KBM-7 (cell line): ENCODE measurements at regions not wholly inside any gene's neighbourhood (a gene's known extent, or its start where the extent isn't known, plus 50 kb on each side); places are given as distances from the start of the nearest gene placed in this dataset.

Experiments used
- DNase-seq: peaks from one replicate; pipeline ENCODE4 v3.0.0-alpha.2; 2015
- in situ Hi-C: fragments of 300-500 bp; cut with MboI; formaldehyde crosslinking; loops from 2 replicates; pipeline ENCODE4 v1.14.3; 2020; ENCODE audit warnings: low sequenced_read_pairs, low pct_unique_long_range_greater_than_20kb, mixed read lengths

DNA sequence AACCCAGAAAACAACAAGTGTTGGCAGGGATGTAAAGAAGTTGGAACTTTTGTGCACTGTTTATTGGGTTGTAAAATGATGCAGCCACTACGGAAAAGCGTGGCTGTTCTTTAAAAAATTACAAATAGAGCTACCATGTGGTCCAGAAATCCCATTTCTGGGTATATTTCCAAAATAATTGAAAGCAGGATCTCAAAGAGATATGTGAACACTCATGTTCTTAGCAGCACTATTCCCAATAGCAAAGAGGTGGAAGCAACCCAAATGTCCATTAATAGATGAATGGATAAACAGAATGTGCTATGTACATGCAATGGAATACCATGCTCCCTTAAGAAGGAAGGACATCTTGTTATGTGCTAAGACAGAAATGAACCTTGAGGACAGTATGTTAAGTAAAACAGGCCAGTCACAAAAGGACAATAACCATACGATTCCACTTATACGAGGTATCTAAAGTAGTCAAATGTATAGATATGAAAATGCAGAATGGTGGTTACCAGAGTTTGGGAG lies 249.5 kb downstream of the PHLDA1 start:
- in situ Hi-C loops: no loop called here
- DNase-seq: no peak

DNA sequence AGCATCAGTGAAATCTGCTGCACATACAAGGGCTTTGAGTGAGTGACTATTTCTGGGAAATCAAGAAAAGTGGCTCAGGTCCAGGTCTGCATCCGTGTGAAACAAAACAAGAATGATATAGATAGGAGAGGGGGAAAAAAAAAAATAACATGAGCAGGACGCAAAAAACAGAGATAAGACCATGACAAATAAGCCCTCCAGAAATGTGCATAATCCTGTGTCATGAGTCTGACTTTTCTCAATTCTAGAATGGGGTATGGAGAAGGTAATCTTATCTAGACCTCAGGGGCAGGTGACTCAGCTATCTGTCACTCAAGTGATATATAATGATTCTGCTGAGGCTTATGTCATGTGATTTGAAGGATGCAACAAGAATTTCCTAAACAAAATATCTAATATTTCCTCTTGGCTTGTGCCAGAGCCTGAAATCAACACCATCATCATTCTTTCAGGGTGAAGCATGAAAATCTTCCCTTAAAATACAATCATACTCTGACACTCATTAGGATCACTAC lies 250.0 kb downstream of the PHLDA1 start:
- in situ Hi-C loops: no loop called here

DNA sequence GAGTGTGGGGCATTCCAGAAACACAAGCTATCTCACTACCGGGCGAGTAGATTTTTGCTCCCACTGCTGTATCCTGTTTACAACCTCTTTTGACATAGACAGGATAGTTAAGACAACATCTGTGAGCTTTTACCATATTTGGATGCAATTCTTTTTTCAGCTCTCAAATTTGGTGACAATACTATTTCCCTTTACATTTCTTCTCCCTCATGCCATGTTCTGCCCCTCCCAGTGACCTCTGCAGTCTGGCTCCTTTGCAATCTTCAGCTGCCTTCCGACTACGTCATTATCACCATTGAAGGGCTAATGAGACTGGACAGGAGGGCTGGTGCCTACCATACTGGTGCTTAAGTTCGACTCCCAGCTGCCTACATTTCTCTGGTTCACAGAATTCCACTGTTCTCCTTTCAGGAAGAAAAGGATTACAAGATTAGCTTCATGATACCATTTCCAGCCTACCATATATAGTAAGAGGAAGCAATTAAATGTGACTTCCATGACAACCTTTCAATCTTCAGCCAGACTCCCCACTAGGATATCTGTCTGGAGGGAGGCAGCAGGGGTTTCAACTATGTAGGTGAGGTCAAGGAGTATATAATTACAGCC lies 251.6 kb downstream of the PHLDA1 start:
- DNase-seq: peak; percentile 27
- in situ Hi-C loops: no loop called here

More for the DNA sequence above, 250.0 kb downstream of the PHLDA1 start:
- no peak for DNase-seq

DNA sequence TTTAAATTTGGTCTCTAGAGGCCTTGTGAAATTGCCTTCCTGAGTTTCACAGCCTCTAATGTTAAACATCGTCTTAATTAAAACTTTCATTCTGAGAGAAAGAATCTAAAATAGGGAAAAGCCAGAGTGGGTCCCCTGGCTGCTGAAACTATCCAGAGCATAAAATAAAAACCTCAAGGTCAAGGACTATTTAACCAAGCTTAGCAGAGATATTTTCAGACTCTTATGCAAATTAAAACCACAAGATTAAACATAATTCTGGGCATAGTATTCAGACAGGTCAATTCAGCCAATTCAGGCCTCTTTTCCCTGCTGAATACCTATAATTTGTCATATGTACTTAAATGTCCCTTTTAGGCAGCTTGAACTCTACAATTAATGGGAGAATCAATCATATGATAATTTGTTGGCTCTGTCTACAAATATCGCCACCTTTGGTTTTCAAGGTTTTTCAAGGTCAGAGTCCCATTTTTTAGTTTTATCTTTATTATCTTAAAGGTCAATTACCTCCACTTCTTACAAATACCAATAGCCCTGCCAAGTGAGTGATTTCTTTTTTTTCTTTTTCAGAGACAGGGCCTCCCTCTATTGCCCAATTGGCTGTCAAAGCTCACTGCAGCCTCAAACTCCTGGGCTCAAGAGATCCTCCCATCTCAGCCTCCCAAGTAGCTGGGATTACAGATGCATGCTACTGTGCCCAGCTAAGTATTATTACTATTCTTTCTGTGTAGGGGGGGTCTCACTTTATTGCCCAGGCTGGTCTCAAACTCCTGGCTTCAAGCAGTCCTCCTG lies 257.1 kb downstream of the PHLDA1 start:
- in situ Hi-C loops: no loop called here

DNA sequence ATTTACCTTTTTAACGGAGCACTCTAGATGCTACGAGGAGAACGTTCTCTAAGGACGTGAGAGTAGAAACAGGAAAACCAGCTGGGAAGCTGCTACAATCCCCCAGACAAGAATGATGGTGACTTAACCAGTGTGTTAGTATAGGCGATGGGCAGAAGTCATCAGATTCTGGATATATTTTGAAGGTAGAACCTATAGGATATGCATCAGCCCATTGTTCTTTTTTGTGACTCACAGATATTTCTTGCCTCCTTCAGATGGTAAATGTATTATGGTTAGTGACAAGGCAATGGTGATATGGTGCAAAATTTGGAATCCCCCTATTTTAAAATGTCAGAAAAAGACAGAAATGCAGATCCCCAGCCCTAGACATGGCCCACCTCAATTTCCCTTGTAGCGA lies 258.2 kb downstream of the PHLDA1 start:
- in situ Hi-C loops: no loop called here
- no peak for DNase-seq

More for the DNA sequence above, 257.1 kb downstream of the PHLDA1 start:
- no peak for DNase-seq

DNA sequence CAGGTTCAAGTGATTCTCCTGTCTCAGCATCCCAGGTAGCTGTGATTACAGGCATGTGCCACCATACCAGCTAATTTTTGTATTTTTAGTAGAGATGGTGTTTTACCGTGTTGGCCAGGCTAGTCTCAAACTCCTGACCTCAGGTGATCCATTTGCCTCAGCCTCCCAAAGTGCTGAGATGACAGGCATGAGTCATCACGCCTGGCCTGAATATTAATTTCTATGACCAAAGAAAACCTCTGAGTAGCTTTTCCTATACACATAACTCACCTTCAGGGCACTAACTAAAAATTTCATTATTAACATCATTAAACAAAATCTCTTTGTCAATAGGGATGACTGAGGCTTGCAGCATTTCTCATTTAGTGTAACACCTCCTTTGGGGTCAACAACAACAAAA lies 259.6 kb upstream of the KRR1 start:
- in situ Hi-C loops: no loop called here
- DNase-seq: no peak

DNA sequence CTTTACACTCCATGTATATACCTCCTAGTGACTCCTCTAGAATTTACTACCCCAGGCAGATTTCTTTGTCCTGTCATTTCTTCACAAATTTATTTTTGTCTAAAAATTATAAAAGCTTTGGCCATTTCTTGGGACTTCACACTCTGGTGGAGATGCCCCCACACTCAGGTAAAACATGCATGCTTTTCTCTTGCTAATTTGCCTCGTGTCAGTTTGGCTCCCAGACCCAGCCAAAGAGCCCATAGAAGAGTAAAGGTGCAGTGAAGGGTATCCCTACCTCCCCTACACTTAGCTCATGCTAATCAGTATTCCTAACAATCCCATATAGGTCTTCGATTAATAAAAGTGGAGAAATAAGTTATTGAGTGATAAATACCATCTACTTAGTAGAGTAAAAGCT lies 256.5 kb upstream of the KRR1 start:
- in situ Hi-C loops: no loop called here
- DNase-seq: no peak

DNA sequence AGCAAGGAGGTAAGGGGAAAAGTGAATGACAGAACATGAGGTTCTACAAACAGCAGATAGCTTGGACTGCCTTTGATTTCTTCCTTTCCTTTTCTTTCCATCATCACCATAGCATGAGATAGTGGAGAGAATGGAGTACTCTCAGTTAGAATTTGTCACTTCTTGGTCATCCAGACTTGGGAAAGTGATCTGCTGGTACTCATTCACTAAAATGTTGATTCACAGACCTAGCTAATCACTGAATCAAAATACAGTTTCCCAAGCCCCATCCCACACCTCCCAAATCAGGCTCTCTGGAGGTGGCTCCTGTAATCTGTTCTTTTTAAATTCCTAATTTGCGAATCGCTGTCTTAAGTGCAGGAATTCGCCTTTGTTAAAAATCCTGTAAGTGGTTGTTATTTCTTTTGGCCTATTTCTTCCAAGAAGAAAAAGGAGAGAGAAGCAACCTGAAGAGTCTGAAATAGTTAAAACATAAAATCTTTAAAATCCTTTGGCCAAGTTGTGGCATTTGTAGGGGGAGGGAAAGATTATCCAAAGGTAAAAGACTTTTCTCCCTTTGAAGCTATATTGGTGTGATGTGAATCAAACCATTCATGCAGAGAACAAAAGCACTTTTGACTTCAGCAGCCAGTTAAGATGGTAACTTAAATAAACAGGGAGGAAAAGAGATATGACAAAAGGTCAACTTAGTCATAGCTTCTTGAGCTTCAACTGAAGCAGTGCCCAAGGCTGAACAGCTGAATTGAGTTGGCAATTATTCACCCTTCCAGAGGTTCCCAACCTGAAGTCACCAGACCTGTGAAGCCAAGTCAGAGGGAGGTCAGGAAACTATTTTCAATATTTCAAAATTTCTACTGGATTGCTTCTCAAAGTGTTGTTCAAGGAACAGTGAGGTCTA lies 255.1 kb upstream of the KRR1 start:
- no peak for DNase-seq
- in situ Hi-C loops: no loop called here

DNA sequence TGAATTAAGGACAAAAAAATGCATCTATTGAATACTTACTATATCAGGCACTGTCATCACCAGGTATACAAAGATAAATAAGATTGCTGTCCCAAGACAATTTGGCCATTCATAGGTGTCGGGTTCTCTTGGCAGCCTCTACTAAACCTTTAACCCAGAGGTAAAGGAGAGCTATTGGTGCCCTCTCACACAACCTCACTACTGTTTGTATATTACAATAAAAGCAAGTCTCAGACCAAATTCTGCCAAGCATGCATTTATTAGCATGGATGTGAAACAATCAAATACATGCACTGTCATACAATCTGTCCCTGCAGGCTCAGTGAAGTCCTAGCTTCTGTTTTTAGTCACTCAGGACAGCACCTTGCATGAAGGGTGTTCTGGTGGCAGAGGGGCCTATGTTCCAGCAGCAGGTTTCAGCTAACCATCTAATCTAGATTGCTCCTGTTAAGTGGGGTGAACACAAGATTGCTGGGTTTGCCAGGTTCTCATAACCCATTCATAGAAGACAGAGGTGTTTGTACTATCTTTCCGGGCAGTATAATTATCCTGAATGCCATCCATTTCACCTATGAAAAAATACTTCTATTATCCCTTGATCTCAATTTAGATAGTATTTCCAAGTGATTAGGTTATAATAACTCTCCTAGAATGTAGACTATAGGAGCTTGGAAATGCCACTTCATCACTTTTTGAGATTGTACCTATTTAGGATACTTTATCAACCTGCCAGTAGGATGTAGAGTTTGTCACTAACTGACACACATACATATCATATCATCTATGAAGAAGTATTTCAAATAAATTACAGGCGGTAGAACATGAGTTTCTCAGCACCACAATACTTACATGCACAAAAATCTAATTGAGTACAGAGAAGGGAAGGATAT lies 254.0 kb upstream of the KRR1 start:
- in situ Hi-C loops: no loop called here
- no peak for DNase-seq

DNA sequence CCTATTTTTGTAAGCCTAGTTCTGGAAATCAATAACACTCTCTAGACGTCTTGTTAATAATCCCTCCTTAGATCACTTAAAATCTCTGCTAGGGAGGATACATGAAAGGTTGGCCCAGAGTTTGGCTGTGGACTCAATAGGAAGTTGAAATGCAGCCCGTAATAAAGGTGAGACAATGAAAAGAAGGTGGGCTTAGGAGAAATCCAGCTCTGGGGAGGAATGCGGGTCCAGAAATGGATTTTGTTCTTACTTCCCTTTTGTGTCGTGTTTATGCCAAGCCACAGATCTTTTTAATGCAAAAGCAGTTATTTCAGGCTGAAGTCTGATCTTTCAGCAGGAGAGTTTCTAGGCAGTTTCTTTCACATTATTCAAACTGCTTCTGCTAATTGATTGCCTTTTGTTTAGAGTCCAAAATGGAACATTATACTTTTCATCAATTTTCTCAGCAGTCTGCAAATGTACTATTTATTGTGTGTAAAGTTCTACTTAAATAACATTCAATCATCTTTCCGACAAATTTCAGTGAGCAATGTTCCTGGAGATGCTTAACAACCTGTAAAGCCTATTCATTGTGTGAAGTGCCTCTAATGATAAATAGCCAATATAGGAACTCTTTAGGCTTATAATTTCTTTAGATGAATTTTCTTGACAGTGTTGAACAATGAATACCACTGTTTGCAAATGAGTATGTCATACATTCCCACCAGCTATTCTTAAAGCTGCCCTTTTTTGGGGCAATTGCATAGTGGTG lies 252.9 kb upstream of the KRR1 start:
- no peak for DNase-seq
- in situ Hi-C loops: no loop called here

DNA sequence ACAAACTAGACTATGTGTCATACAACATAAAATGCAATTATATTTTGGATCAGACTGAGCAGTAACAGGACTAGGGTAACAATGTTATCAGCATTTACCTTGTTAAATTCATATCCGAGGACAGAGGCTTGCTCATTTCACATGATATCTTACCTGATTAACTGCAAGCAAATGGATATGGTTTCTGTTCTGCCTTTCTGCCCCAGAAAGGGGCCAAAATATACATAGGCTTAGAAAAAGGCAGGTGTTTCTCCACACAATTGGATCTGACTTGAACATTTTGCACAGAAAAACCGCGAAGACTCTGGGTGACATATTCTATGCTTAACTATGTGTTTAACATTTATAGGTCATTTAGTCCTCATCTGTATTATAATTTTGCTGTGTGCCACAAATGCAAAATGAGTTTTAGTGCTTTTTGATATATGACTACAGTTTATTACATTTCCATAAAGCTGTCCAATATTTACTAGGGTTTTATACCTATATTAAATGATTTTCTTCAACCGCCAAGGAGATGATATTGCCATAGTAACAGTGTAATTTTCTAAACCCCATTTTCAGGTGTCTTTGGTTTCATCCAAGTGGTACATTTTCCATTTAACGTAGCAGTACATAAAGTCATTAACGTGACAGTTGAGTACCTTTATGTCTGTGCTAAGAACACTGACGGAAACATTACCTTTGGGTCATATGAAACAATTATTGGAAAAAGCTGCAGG lies 249.3 kb upstream of the KRR1 start:
- in situ Hi-C loops: no loop called here
- DNase-seq: no peak

DNA sequence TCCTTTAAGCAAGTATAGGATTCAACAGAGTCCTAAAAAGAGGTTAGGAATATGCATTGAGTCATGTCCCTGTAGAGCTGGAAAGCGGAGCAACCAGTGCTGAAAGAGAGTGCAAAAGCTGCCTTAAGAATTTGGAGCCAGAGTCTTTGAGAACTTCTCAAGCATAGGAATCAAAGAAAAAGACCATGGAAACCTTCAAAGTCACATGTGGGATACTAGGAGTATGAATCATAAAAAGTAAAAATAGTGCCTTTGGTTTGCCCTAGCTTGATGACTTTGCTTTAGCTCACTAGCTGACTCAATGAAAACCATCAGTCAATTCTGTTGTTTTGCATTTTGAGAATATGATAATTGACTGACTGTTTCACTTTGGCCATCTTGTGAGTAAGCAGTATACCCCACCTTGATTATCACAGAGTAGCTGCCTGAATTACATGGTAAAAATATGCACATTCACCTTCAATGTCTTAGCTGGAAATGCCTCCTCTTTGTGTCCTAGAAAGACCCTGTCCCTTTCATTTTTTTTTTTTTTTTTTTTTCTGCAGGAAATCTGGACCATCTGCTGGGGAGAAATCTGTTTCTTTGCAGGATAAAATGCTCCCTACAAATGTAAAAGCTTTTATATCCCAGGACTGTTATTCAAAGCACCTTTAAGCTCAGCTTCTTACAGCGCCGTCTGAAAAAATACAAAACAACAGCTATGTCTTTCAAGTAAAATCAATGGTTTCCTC lies 248.6 kb upstream of the KRR1 start:
- DNase-seq: no peak
- in situ Hi-C loops: no loop called here

DNA sequence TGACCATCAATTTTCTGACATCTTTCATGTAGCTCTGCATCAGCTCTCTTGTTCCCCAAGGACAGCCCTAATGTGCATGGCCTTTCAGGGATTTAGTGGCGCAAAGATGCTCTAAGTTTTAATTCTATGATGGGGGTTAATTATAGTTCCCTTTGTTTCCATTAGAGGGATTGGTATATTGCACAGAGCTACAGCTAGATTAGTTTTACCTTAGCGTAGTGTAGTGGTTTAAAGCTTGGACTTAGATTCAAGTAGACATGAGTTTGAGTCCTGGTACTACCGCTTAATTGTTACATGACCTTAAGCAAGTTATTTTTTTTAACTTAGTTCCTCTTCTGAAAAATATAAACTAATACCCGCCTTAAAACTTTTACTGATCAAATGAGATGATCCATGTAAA lies 247.8 kb upstream of the KRR1 start:
- in situ Hi-C loops: no loop called here
- DNase-seq: no peak

DNA sequence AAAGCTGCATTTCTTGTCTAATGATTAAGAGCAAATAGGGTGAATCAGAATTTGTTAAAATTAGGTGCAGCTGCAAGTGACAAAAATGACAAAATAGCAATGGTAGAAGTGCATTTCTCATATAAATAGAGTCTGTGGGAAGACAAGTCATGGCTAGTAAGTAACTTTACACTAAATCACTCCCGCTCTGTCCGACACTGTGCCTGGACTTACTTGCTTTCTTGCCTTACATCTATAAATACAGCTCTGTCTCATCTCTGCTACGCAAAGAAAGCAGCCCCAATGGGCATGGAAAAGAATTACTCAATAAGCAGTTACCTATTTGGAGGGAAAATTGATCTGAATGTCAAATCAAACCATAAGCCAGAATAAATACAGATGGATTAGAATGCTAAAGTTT lies 245.4 kb upstream of the KRR1 start:
- in situ Hi-C loops: no loop called here

DNA sequence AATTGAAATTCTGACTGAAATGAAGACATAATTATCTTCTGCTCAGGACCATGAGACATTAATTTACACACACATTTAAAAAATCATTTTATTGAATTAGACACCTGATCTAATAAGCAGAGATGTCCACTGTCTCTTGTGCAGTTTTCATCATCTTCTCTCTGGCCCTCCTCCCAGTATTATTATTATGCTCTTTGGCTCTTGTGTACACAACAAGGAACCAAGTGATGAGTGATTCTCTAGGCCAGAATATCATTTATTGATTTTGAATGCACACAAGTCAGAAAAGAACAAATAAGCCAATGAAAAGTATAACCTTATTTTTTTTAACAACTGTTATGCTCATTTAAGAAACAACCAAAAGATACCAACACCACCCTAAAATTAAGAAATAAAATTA lies 244.7 kb upstream of the KRR1 start:
- no peak for DNase-seq
- in situ Hi-C loops: no loop called here

More for the DNA sequence above, 245.4 kb upstream of the KRR1 start:
- DNase-seq: no peak

DNA sequence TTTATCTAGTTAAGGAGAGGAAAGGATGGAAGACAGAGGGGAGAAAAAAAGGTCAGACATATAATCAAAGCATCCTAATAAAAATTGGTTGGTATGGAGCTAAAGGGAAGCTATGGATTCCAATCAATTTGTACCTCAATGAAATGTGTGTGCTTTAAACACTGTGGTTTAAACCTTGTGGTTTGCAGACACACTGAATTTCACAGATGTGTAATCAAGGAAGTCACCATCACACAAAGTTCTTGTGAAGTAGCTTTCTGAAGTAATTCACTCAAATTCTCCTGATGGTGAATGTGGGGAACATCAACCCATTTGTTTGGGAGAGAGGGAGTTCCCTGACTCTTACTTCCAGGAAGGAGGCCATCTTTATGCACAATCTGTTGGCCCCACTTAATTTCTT lies 243.3 kb upstream of the KRR1 start:
- no peak for DNase-seq
- in situ Hi-C loops: no loop called here

DNA sequence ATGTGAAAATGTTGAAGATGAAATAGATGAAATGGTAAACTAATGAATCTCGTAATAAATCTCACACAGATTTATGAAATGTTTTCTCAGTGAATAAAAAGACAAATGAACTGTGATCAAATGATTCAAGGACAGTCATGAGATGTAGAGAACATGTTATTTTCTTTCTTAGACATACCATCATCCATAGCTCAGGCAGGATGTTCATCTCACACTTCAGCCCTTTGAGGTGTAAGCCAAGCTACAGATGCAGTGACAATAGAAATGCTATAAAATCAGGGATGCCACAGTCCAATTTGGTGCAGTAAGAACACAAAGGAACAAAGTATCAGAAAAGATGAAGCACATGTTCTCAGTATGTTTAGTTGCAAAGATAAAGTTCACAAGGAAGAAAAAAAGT lies 242.7 kb upstream of the KRR1 start:
- in situ Hi-C loops: no loop called here
- DNase-seq: no peak
